DMS153 treated with DMSO at 0.1 percent for 48 hours (cell line): ENCODE measurements at regions not wholly inside any gene's neighbourhood (a gene's known extent, or its start where the extent isn't known, plus 50 kb on each side); places are given as distances from the start of the nearest gene placed in this dataset.
A peak's percentile ranks its signal among the peaks of the same experiment; 100 is the strongest.

Experiments used
- DNase-seq: peaks from one replicate; lab custom pipeline; 2025; ENCODE audit not compliant: unreplicated experiment; lab: John Stamatoyannopoulos, UW

GRCh38 chr18:78136986-78137385 lies 842.6 kb upstream of the SALL3 start:
- no peak for DNase-seq

GRCh38 chr18:78138983-78139496 lies 840.6 kb upstream of the SALL3 start:
- peak; percentile 45 for DNase-seq

GRCh38 chr18:78140294-78140693 lies 839.3 kb upstream of the SALL3 start:
- no peak for DNase-seq

DNA sequence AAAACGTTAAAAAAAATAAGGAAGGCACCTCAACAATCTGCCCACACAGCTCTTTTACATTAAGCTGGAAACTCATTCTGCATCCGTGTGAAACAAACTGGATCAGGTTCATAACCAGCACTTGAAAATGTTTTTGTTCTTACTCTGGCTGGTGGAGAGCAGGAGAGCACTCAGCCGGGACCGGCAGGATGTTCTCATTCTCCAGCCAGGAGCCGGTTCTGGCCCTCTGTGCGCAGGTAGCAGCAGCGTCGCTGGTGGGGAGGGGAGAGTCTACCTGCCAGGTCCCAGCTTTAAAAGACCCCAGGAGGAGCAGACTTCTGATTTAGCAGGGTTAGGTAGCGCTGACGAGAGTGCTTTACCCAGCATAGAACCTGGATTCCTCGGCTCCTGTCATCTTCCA lies 834.9 kb upstream of the SALL3 start:
- DNase-seq: peak; percentile 38

- peak; percentile 38 for DNase-seq
Observed at GRCh38 chr18:78145096-78145495, 834.5 kb upstream of the SALL3 start.

- no peak for DNase-seq
Observed at GRCh38 chr18:78146136-78147085, 833.2 kb upstream of the SALL3 start.

DNA sequence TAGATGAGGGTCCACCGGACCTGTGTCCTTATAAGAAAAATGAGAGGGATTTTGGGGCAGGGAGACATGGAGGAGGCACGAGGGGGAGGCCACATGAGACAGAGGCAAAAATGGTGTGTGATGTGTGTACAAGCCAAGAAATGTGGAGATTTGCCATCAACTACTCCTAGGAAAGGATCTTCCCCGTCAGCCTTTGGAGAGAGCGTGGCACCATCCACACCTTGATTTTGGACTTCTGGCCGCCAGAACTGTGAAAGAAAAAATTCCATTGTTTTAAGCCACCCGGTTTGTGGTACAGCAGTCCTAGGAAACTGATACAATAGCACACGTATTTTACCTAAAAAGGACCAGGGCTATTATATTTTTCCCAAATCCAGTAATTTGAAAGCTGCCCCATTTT lies 829.0 kb upstream of the SALL3 start:
- DNase-seq: no peak

DNA sequence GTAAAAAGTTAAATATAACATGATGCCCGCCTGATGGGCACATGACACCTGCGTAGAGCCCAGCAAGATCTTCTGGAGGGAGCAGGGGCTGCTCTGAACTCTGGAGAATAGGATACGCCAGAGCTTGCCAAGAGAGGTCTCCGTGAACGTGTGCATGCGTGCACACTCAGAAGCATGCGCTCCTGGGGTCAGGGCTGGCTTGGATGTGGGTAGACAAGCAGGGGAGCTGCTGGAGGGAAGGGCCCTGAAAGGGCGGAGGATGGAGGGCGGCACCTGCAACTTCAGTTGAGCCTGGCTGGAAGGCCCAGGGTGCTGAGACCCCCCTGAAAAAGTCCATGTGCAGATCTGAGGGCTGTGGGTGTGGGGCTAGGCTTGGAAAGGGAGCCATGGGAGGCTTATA lies 828.4 kb upstream of the SALL3 start:
- no peak for DNase-seq

- DNase-seq: no peak
Observed at GRCh38 chr18:78151948-78152725, 827.5 kb upstream of the SALL3 start.

- DNase-seq: no peak
Observed at GRCh38 chr18:78153362-78153761, 826.3 kb upstream of the SALL3 start.

DNA sequence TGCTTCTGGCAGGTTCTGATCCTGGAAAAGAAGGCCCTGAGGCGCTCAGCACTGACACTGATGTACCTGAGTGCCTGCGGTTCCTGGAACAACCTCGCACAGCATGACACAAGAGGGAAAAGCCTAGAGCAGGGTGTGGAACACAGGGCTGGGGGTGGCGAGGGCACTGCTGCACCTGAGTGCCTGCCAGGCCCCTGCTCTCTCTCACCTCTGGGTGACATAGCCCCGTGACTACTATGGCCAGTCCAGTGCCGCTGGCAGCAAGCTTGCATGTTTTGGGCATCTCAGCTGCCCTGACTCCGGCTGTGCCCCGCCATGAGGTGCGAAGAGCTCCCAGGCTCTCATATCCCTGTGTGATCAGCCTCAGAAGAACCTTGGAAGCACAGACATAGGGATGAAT lies 825.2 kb upstream of the SALL3 start:
- no peak for DNase-seq

- no peak for DNase-seq
Observed at GRCh38 chr18:78154853-78155252, 824.8 kb upstream of the SALL3 start.

GRCh38 chr18:78156466-78156865 lies 823.2 kb upstream of the SALL3 start:
- no peak for DNase-seq

DNA sequence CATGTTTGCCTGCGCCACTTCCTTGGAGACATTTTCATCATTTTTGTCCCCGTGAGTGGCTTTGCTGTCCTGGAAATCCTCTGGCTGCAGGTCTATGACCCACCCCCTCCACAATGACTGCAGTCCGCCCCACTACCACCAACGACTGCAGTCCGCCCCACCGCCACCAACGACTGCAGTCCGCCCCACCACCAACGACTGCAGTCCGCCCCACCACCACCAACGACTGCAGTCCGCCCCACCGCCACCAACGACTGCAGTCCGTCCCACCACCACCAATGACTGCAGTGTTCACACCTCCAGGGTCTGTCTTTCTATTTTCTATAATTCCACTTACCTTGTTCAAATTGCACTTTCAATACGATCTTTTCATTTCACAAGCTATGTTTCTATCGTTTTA lies 820.7 kb upstream of the SALL3 start:
- no peak for DNase-seq

DNA sequence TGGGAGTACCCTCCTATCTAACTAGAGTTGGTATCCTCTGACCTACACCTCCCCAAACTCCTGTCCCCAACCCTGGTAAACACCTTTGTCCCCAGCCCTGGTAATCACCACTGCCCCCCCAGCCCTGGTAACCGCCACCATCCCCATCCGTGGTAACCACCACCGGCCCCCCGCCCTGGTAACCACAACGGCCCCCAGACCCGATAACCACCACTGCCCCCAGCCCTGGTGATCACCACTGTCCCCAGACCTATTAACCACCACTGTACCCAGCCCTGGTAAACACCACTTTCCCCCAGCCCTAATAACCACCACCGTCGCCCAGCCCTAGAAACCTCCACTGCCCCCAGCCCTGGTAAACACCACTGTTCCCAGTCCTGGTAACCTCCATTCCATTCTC lies 820.2 kb upstream of the SALL3 start:
- DNase-seq: no peak

DNA sequence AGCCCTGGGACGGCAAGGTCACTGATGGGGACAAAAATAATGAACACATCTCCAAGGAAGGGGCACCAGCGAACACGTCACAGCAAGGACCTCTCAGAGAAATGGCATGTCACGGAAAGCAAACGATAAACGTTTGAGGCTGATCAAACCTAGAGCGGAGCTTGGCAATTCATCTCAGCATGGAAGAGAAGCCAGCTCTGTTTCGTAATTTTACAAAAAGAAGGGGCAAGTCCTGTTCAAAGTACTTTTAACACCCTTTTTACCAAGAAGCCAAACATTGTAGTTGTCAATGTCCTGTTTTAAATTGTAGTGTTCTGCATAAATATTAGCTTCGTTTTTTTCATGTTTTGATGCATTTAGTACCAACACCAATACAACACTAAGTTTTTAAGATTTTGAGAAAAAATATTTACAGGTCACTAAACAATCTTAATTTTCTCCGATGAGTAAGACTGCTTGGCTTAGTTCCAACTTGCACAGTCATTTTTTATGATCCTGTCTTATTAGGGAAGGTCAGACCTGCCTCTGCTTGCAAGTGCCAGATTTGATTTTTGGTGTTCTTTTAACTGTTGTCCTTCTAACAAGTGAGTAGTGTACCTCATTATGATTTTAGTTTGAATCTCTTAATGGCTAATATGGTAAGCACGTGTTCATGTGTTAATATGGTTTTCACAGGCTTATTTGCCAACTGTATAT lies 818.5 kb upstream of the SALL3 start:
- no peak for DNase-seq

DNA sequence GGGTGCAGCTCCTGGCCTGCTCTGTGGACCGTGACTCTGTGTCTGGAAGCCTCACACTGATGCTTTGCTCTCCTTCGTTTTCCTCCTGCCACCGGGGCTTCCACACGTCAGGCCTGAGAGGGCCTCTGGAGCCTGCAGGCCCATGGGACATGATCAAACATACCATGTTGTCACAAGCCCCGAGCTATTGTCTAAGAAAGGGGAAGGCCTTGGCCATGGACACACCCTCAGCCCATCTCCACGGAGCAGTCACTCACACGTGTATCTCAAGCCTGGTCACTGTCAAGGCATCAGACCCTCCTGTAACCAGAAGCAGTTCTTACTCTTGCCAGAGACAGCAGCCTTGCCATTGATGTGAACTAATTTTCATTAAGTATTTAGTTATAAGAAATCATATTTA lies 814.1 kb upstream of the SALL3 start:
- DNase-seq: no peak

GRCh38 chr18:78168526-78168925 lies 811.1 kb upstream of the SALL3 start:
- DNase-seq: no peak

DNA sequence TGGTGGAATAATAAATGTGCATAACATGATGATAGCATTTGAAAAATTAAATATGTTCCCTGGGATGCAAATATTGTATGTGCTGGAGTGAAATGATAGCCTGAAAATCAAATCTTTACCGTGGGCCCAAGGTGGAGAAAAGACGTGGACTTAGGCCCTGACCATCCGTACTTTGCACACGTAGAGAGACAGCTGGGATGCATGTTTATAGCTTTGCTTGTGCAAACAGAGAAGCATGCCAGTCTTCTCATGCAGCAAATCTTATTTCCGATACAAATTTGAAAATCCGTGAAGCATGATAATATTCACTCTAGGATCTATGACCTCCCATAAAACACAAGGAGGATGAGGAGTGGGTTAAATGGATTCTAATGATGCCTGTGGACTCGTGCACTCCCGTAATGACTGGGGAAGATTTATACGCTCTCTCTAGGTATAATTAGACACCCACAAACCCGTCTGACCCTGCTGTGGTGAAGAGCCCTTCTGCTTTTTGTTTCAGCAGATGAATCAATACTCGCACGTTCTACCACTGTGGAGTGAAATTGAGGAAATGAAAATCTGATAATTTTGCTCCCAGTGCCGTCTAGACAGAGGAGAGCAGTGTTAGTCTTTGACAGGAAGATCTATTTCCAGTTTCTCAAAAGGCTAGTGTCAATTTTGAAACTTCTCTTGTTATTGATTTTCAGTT lies 810.3 kb upstream of the SALL3 start:
- peak; percentile 25 for DNase-seq

DNA sequence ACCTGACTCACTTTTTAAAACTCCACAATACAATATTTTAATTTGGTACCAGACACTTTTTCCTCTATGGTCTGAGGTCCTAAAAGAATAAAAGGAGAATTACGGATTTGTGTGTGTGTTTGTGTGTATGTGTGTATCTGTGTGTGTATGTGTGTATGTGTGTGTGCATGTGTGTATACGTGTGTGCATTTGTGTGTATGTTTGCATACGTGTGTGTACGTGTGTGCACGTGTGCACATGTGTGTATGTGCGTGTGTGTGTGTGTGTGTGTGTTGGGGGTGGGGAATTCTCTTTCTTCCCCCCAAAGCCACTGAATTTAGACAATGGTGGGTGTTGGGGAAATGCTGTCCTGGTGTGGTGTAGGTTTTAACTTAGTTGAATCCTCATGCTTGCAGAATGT lies 807.7 kb upstream of the SALL3 start:
- no peak for DNase-seq

DNA sequence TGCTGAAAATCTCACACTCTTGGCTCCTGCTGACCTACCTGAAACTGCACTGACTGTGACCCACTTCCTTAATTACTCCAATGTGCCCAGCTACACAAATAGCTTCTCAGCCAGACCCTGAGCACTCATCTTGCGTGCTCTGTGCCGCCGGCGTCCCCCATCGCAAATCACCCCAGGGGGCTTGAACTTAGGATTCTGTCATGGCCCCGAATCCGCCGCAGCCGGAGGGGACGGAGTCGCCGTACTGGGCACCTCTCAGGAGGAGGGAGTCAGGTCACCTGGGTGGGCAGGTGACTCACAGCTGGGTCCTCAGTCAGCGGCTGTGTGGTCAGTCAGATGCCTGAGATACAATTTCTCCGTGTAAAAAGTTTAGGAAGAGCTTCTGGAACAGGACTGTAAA lies 804.9 kb upstream of the SALL3 start:
- no peak for DNase-seq
